ENCODE measurements at regions not wholly inside any gene's neighbourhood (a gene's known extent, or its start where the extent isn't known, plus 50 kb on each side); places are given as distances from the start of the nearest gene placed in this dataset.
"Not testable (repeated sequence)": the region's sequence is repeated elsewhere in the genome, so short reads cannot be mapped to it uniquely, and the experiment has no call there.

DNA sequence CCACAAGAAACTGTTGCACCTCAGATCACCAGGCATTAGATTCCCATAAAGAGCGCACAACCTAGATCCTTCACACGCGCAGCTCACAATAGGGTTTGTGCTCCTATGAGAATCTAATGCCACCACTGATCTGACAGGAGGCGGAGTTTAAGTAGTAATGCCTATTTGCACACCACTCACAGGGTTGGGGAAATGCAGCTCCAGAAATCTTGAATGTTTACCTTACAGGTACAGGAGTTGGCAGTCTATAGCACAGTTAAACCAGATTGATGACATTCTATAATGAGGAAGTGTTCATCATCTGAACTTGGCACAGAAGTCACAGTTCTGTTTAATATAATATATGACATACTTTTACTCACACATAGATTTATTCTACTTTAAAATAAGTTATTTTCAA, 732.2 kb upstream of the ZNF608 start:
- H3K27ac Mint-ChIP-seq (ENCODE audit: low read depth), result no peak overlapping the region
- no peak overlapping the region for H3K4me3 Mint-ChIP-seq
- H3K27me3 Mint-ChIP-seq, result no peaks in the 10 kb centered on the region
- no peaks in the 10 kb centered on the region for H3K36me3 Mint-ChIP-seq (ENCODE audit: insufficient read depth)
- DNase-seq (ENCODE audit: low spot score in 2 of 2) (no peak), ATAC-seq (replicated peaks; ENCODE audit: extremely low read depth, poor library complexity, severe bottlenecking) (no peak)
- peaks cover 15% of the 10 kb centered on the region for H3K9me3 Mint-ChIP-seq
- no peaks in the 10 kb centered on the region for H3K4me1 Mint-ChIP-seq

- Mint-ChIP-seq H3K27ac (ENCODE audit: low read depth) (no peak overlapping the region), H3K4me1 (no peaks in the 10 kb centered on the region), H3K27me3 (no peaks in the 10 kb centered on the region), H3K9me3 (peaks cover 15% of the 10 kb centered on the region), H3K4me3 (no peak overlapping the region), H3K36me3 (ENCODE audit: insufficient read depth) (no peaks in the 10 kb centered on the region)
- DNase-seq (ENCODE audit: low spot score in 2 of 2), result no peak
- no peak for ATAC-seq (replicated peaks; ENCODE audit: extremely low read depth, poor library complexity, severe bottlenecking)
Measured at GRCh38 chr5:125480911-125481310, 734.5 kb upstream of the ZNF608 start.

- Mint-ChIP-seq H3K9me3 (peaks cover 15% of the 10 kb centered on the region), H3K36me3 (ENCODE audit: insufficient read depth) (no peaks in the 10 kb centered on the region), H3K4me1 (no peaks in the 10 kb centered on the region), H3K27ac (ENCODE audit: low read depth) (no peak overlapping the region), H3K27me3 (no peaks in the 10 kb centered on the region), H3K4me3 (no peak overlapping the region)
- no peak for DNase-seq (ENCODE audit: low spot score in 2 of 2)
- ATAC-seq (replicated peaks; ENCODE audit: extremely low read depth, poor library complexity, severe bottlenecking), result no peak
Measured at GRCh38 chr5:125481506-125482465, 735.3 kb upstream of the ZNF608 start.

DNA sequence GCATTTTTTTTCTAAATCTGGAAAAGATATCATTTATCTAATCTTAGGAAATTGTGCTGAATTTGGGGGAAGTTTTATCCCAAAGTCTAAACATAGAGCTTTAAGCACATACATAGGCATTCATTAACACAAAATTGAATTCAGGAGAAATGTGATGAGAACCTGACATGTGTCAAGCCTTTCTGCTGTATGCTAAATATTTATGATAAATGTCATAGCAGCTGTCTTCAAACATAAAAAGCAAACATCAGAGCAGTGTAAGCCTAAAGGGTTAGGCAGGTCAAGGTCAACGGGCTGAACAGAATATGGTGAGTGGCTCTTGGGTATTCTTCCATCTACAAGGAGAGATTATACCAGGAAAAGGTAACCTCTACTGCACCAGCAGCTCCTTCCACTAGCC, 737.2 kb upstream of the ZNF608 start:
- no peak for ATAC-seq (replicated peaks; ENCODE audit: extremely low read depth, poor library complexity, severe bottlenecking)
- no peaks in the 10 kb centered on the region for H3K36me3 Mint-ChIP-seq (ENCODE audit: insufficient read depth)
- H3K4me1 Mint-ChIP-seq, result no peaks in the 10 kb centered on the region
- H3K9me3 Mint-ChIP-seq, result peaks cover 12% of the 10 kb centered on the region
- DNase-seq (ENCODE audit: low spot score in 2 of 2), result no peak
- no peak overlapping the region for H3K4me3 Mint-ChIP-seq
- H3K27me3 Mint-ChIP-seq, result no peaks in the 10 kb centered on the region
- no peak overlapping the region for H3K27ac Mint-ChIP-seq (ENCODE audit: low read depth)

- Mint-ChIP-seq H3K36me3 (ENCODE audit: insufficient read depth) (no peaks in the 10 kb centered on the region), H3K4me3 (no peak overlapping the region), H3K27me3 (no peaks in the 10 kb centered on the region), H3K4me1 (no peaks in the 10 kb centered on the region), H3K9me3 (peaks cover 11% of the 10 kb centered on the region), H3K27ac (ENCODE audit: low read depth) (no peak overlapping the region)
- ATAC-seq (replicated peaks; ENCODE audit: extremely low read depth, poor library complexity, severe bottlenecking) (no peak), DNase-seq (ENCODE audit: low spot score in 2 of 2) (no peak)
Measured at GRCh38 chr5:125484272-125484741, 737.9 kb upstream of the ZNF608 start.

DNA sequence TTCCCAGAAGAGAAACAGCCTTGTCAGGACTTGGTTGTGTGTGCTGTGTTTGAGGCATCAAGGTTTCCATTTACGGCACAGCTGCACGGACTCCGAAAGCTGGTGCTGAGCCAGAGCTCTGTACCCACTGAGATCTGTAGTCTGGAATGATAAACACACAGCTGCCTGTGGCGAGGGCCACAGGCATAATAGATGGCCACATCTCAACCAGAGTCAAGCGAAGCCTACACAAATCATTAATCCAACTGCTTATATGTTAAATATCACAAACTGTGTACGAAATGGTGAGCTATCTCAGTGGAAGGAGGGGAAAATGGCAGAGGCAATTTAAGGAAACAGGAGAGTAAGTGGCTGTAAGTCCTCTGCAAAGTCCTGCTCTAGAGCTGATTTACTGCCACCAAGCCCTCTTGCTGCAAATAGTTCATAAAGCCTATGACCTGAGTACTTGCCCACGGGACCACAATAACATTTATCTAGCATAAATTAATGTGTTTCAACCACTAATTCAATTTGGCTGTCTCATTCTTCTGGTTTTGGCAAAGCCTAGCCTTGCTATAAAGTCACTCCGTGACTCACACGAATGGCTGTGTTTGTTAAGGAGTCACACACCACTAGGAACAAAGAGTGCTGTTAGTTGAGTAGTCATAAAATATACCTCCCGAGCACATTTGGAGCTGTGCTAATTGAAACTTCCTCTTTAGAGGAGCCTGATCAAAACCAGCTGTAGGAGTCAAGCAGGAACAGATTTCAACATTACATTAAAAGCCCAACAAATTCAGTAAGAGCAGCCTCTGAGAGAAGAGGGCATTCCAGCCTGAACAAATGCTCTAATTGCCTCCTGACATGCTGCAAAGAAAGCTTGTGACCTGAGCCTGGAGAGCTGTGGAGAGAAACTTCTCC, 738.6 kb upstream of the ZNF608 start:
- DNase-seq (ENCODE audit: low spot score in 2 of 2) (no peak), ATAC-seq (replicated peaks; ENCODE audit: extremely low read depth, poor library complexity, severe bottlenecking) (no peak)
- H3K4me3 Mint-ChIP-seq, result no peak overlapping the region
- no peaks in the 10 kb centered on the region for H3K36me3 Mint-ChIP-seq (ENCODE audit: insufficient read depth)
- H3K9me3 Mint-ChIP-seq, result peaks cover 11% of the 10 kb centered on the region
- H3K27me3 Mint-ChIP-seq, result no peaks in the 10 kb centered on the region
- H3K4me1 Mint-ChIP-seq, result no peaks in the 10 kb centered on the region
- H3K27ac Mint-ChIP-seq (ENCODE audit: low read depth), result no peak overlapping the region

DNA sequence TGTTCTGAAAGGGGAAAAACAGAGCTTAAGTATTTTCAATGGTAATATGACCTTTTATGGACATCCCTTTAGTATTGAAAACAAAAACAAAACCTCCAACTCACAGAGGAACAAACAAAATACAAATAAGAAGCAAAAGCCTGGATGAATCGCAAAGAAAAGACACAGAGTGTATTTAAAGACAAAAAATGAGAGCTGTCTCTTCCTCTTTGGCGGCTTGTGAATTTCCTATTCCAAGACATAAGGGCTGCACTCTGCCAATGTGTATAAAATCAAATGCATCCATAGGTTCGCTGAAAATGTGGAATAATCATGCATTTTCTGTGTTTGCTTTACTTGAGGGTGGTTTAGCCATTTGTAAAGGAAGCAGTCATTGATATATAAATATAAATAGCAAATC, 739.3 kb upstream of the ZNF608 start:
- H3K27ac Mint-ChIP-seq (ENCODE audit: low read depth), result no peak overlapping the region
- H3K4me3 Mint-ChIP-seq, result no peak overlapping the region
- ATAC-seq (replicated peaks; ENCODE audit: extremely low read depth, poor library complexity, severe bottlenecking) (no peak), DNase-seq (ENCODE audit: low spot score in 2 of 2) (no peak)
- H3K36me3 Mint-ChIP-seq (ENCODE audit: insufficient read depth), result no peaks in the 10 kb centered on the region
- no peaks in the 10 kb centered on the region for H3K4me1 Mint-ChIP-seq
- H3K27me3 Mint-ChIP-seq, result no peaks in the 10 kb centered on the region
- peaks cover 6% of the 10 kb centered on the region for H3K9me3 Mint-ChIP-seq

- Mint-ChIP-seq H3K4me3 (no peak overlapping the region), H3K4me1 (no peaks in the 10 kb centered on the region), H3K9me3 (no peaks in the 10 kb centered on the region), H3K27me3 (no peaks in the 10 kb centered on the region), H3K27ac (ENCODE audit: low read depth) (no peak overlapping the region), H3K36me3 (ENCODE audit: insufficient read depth) (no peaks in the 10 kb centered on the region)
- no peak for ATAC-seq (replicated peaks; ENCODE audit: extremely low read depth, poor library complexity, severe bottlenecking)
- DNase-seq (ENCODE audit: low spot score in 2 of 2), result no peak
Measured at GRCh38 chr5:125486634-125487033, 740.2 kb upstream of the ZNF608 start.

DNA sequence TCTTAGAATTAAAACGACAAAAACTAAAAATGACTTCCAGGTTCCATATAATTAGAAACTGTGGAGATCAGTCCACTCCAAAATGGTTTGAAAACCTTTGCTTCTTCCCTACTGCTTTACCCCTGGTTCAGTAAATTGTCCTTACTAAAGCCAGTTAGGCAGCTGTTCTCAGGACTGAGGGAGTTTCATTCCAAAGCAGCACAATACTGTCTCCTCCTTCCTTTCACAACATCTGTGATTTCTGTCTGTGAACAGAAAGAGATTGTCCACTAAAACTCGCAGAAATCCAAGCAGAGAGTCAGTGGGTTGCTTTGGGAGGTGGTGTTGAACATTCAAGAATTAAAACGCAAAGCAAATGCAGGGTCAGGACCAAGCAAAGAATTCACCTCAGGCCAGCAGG, 740.8 kb upstream of the ZNF608 start:
- Mint-ChIP-seq H3K4me3 (no peak overlapping the region), H3K27ac (ENCODE audit: low read depth) (no peak overlapping the region), H3K36me3 (ENCODE audit: insufficient read depth) (no peaks in the 10 kb centered on the region), H3K27me3 (no peaks in the 10 kb centered on the region), H3K4me1 (no peaks in the 10 kb centered on the region), H3K9me3 (peaks cover 3% of the 10 kb centered on the region)
- DNase-seq (ENCODE audit: low spot score in 2 of 2) (no peak), ATAC-seq (replicated peaks; ENCODE audit: extremely low read depth, poor library complexity, severe bottlenecking) (no peak)

- not testable (repeated sequence) for H3K4me3 Mint-ChIP-seq; H3K9me3 Mint-ChIP-seq; H3K4me1 Mint-ChIP-seq; H3K27ac Mint-ChIP-seq (ENCODE audit: low read depth); H3K27me3 Mint-ChIP-seq; H3K36me3 Mint-ChIP-seq (ENCODE audit: insufficient read depth); DNase-seq (ENCODE audit: low spot score in 2 of 2); ATAC-seq (replicated peaks; ENCODE audit: extremely low read depth, poor library complexity, severe bottlenecking)
Measured at GRCh38 chr5:125487652-125488051, 741.2 kb upstream of the ZNF608 start.

DNA sequence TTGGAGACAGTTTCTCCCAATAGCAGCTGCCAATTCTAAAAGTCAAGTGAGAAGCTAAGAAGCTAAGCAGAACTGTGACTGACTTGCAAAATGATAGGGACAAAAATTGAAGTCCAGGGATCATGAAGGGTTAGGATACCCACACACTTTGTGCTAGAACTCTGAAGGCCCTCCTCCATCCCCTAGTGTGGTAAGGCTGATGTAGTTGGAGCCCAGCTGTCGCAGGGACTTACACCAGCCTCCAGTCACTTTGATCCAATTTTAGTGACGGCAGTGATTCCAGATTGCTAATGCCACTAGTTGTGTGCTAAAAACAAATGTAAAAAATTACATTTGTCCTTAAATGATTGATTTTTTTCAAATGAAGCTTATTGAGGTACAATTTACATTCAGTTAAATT, 742.7 kb upstream of the ZNF608 start:
- H3K27ac Mint-ChIP-seq (ENCODE audit: low read depth), result no peak overlapping the region
- DNase-seq (ENCODE audit: low spot score in 2 of 2) (no peak), ATAC-seq (replicated peaks; ENCODE audit: extremely low read depth, poor library complexity, severe bottlenecking) (no peak)
- no peaks in the 10 kb centered on the region for H3K27me3 Mint-ChIP-seq
- H3K4me3 Mint-ChIP-seq, result no peak overlapping the region
- H3K36me3 Mint-ChIP-seq (ENCODE audit: insufficient read depth), result no peaks in the 10 kb centered on the region
- no peaks in the 10 kb centered on the region for H3K4me1 Mint-ChIP-seq
- peaks cover 4% of the 10 kb centered on the region for H3K9me3 Mint-ChIP-seq

- Mint-ChIP-seq H3K36me3 (ENCODE audit: insufficient read depth) (no peaks in the 10 kb centered on the region), H3K27me3 (no peaks in the 10 kb centered on the region), H3K4me3 (no peak overlapping the region), H3K9me3 (peaks cover 4% of the 10 kb centered on the region), H3K27ac (ENCODE audit: low read depth) (no peak overlapping the region), H3K4me1 (no peaks in the 10 kb centered on the region)
- DNase-seq (ENCODE audit: low spot score in 2 of 2) (no peak), ATAC-seq (replicated peaks; ENCODE audit: extremely low read depth, poor library complexity, severe bottlenecking) (no peak)
Measured at GRCh38 chr5:125491986-125492492, 745.6 kb upstream of the ZNF608 start.
